Mesothelial cell of epicardium (in vitro differentiated cells): ENCODE measurements at regions not wholly inside any gene's neighbourhood (a gene's known extent, or its start where the extent isn't known, plus 50 kb on each side); places are given as distances from the start of the nearest gene placed in this dataset.

Experiments
- DNase-seq, 2 experiments: peaks; one replicate each; pipeline ENCODE4 v3.0.0; 2021; ENCODE audit warnings: low spot score in 2 of 2; ENCODE audit not compliant: unreplicated experiment in 2 of 2
- H3K27ac Mint-ChIP-seq: 2 replicates; pipeline ENCODE4 v1.8.0; 2021; ENCODE audit warnings: mixed read lengths
- H3K27me3 Mint-ChIP-seq: 2 replicates; pipeline ENCODE4 v1.8.0; 2021; ENCODE audit warnings: low read depth, mixed read lengths
- H3K36me3 Mint-ChIP-seq: 2 replicates; pipeline ENCODE4 v1.8.0; 2021; ENCODE audit warnings: mixed read lengths
- H3K4me1 Mint-ChIP-seq: 2 replicates; pipeline ENCODE4 v1.8.0; 2021; ENCODE audit warnings: mixed read lengths
- H3K4me3 Mint-ChIP-seq: 2 replicates; pipeline ENCODE4 v1.8.0; 2021; ENCODE audit warnings: mild to moderate bottlenecking, moderate library complexity, mixed read lengths
- H3K9me3 Mint-ChIP-seq: 2 replicates; pipeline ENCODE4 v1.8.0; 2021; ENCODE audit warnings: mixed read lengths
- CTCF ChIP-seq: fragments of 200-600 bp; sonication (generic); IDR thresholded peaks from one replicate; pipeline ENCODE4 v1.5.0; 2021; ENCODE audit warnings: antibody characterized with exemption; ENCODE audit not compliant: unreplicated experiment

- Mint-ChIP-seq H3K36me3 (no peaks in the 10 kb centered on the region), H3K9me3 (peaks cover 9% of the 10 kb centered on the region), H3K27ac (no peak overlapping the region), H3K27me3 (peaks cover 23% of the 10 kb centered on the region), H3K4me3 (no peak overlapping the region), H3K4me1 (peaks cover 8% of the 10 kb centered on the region)
- TF ChIP-seq CTCF: no peak
- DNase-seq: no peak
Measured at GRCh38 chr16:9412031-9412914, 320.8 kb downstream of the HAPSTR1 start.

GRCh38 chr16:9412915-9413264 is 321.4 kb downstream of the HAPSTR1 start:
- no peak overlapping the region for H3K27ac Mint-ChIP-seq
- no peak overlapping the region for H3K4me3 Mint-ChIP-seq
- TF ChIP-seq CTCF: no peak
- H3K36me3 Mint-ChIP-seq: no peaks in the 10 kb centered on the region
- H3K27me3 Mint-ChIP-seq: peaks cover 25% of the 10 kb centered on the region
- DNase-seq: no peak
- H3K9me3 Mint-ChIP-seq: peaks cover 13% of the 10 kb centered on the region
- peaks cover 8% of the 10 kb centered on the region for H3K4me1 Mint-ChIP-seq

- Mint-ChIP-seq H3K27ac (no peak overlapping the region), H3K36me3 (no peaks in the 10 kb centered on the region), H3K27me3 (peaks cover 26% of the 10 kb centered on the region), H3K4me1 (no peaks in the 10 kb centered on the region), H3K9me3 (peaks cover 18% of the 10 kb centered on the region), H3K4me3 (no peak overlapping the region)
- DNase-seq: no peak
- no peak for TF ChIP-seq CTCF
Measured at GRCh38 chr16:9415545-9415944, 324.1 kb downstream of the HAPSTR1 start.

- peaks cover 28% of the 10 kb centered on the region for H3K27me3 Mint-ChIP-seq
- no peaks in the 10 kb centered on the region for H3K36me3 Mint-ChIP-seq
- H3K27ac Mint-ChIP-seq: no peak overlapping the region
- H3K4me3 Mint-ChIP-seq: no peak overlapping the region
- no peak for DNase-seq
- no peaks in the 10 kb centered on the region for H3K4me1 Mint-ChIP-seq
- no peak for TF ChIP-seq CTCF
- peaks cover 18% of the 10 kb centered on the region for H3K9me3 Mint-ChIP-seq
Measured at GRCh38 chr16:9417898-9418297, 326.5 kb downstream of the HAPSTR1 start.

- no peaks in the 10 kb centered on the region for H3K36me3 Mint-ChIP-seq
- peaks cover 18% of the 10 kb centered on the region for H3K9me3 Mint-ChIP-seq
- H3K27ac Mint-ChIP-seq: no peak overlapping the region
- no peak for TF ChIP-seq CTCF
- H3K4me1 Mint-ChIP-seq: no peaks in the 10 kb centered on the region
- H3K27me3 Mint-ChIP-seq: peaks cover 26% of the 10 kb centered on the region
- H3K4me3 Mint-ChIP-seq: no peak overlapping the region
- no peak for DNase-seq
Measured at GRCh38 chr16:9419161-9419560, 327.7 kb downstream of the HAPSTR1 start.
